ENCODE measurements at regions not wholly inside any gene's neighbourhood (a gene's known extent, or its start where the extent isn't known, plus 50 kb on each side); places are given as distances from the start of the nearest gene placed in this dataset.

- DNase-seq, result no peak
Observed at GRCh38 chr21:34022627-34023335, 50.6 kb upstream of the MRPS6 start.

GRCh38 chr21:34021726-34022125 lies 51.7 kb upstream of the MRPS6 start:
- no peak for DNase-seq

- DNase-seq, result no peak
Observed at GRCh38 chr21:34020983-34021553, 52.3 kb upstream of the MRPS6 start.

- no peak for DNase-seq
Observed at GRCh38 chr21:34020005-34020847, 53.2 kb upstream of the MRPS6 start.

- DNase-seq, result no peak
Observed at GRCh38 chr21:34019402-34019801, 54.0 kb upstream of the MRPS6 start.

- no peak for DNase-seq
Observed at GRCh38 chr21:34018910-34019309, 54.5 kb upstream of the MRPS6 start.

GRCh38 chr21:34018185-34018584 lies 55.2 kb upstream of the MRPS6 start:
- DNase-seq, result no peak

- DNase-seq, result no peak
Observed at GRCh38 chr21:34017039-34017961, 56.1 kb upstream of the MRPS6 start.

- DNase-seq, result no peak
Observed at GRCh38 chr21:34012640-34013039, 60.7 kb upstream of the MRPS6 start.

GRCh38 chr21:34011660-34012059 lies 61.7 kb upstream of the MRPS6 start:
- DNase-seq, result no peak

GRCh38 chr21:34009193-34009592 lies 64.2 kb upstream of the MRPS6 start:
- DNase-seq, result no peak

GRCh38 chr21:34008618-34009017 lies 64.8 kb upstream of the MRPS6 start:
- no peak for DNase-seq

GRCh38 chr21:34006611-34007168 lies 66.7 kb upstream of the MRPS6 start:
- DNase-seq, result no peak

- DNase-seq, result no peak
Observed at GRCh38 chr21:34004974-34005373, 68.4 kb upstream of the MRPS6 start.

GRCh38 chr21:34004013-34004938 lies 69.1 kb upstream of the MRPS6 start:
- DNase-seq, result no peak

GRCh38 chr21:34003428-34003827 lies 70.0 kb upstream of the MRPS6 start:
- no peak for DNase-seq

GRCh38 chr21:34000375-34000774 lies 73.0 kb upstream of the MRPS6 start:
- no peak for DNase-seq

GRCh38 chr21:33998809-33999208 lies 74.6 kb upstream of the MRPS6 start:
- DNase-seq, result no peak

- no peak for DNase-seq
Observed at GRCh38 chr21:33998402-33998801, 75.0 kb upstream of the MRPS6 start.

- no peak for DNase-seq
Observed at GRCh38 chr21:33997436-33997835, 75.9 kb upstream of the MRPS6 start.

GRCh38 chr21:33994373-33994772 lies 78.8 kb upstream of the ATP5PO start:
- DNase-seq, result no peak
